Astrocyte of the cerebellum (primary cell): ENCODE measurements at regions not wholly inside any gene's neighbourhood (a gene's known extent, or its start where the extent isn't known, plus 50 kb on each side); places are given as distances from the start of the nearest gene placed in this dataset.

Source experiments
- DNase-seq: peaks from one replicate; pipeline ENCODE4 v3.0.0-alpha.2; 2011; ENCODE audit warnings: low read depth
- H3K4me3 ChIP-seq: 2 replicates; pipeline ENCODE4 v1.5.1; 2011; ENCODE audit warnings: mild to moderate bottlenecking, low read depth, low read length, moderate library complexity
- CTCF ChIP-seq: IDR thresholded peaks from 2 replicates; pipeline ENCODE4 v1.5.1; 2012; ENCODE audit warnings: low read length, low read depth, moderate library complexity, mild to moderate bottlenecking; ENCODE audit errors: missing control alignments
- in situ Hi-C: cut with HindIII; loops from 2 replicates; pipeline ENCODE4 v1.10.0; 2017; ENCODE audit warnings: low sequenced_read_pairs

- in situ Hi-C loops = no loop called here
- no peak overlapping the region for H3K4me3 ChIP-seq
- no peak for TF ChIP-seq CTCF
- no peak for DNase-seq
Observed at GRCh38 chr4:74535512-74535911, 90.6 kb downstream of the AREG start.

GRCh38 chr4:74536557-74536956, 91.6 kb downstream of the AREG start:
- H3K4me3 ChIP-seq = no peak overlapping the region
- in situ Hi-C loops = no loop called here
- DNase-seq = no peak
- TF ChIP-seq CTCF = no peak

GRCh38 chr4:74537459-74537858, 92.5 kb downstream of the AREG start:
- no peak overlapping the region for H3K4me3 ChIP-seq
- TF ChIP-seq CTCF = no peak
- in situ Hi-C loops = no loop called here
- no peak for DNase-seq

- H3K4me3 ChIP-seq = no peak overlapping the region
- TF ChIP-seq CTCF = no peak
- in situ Hi-C loops = no loop called here
- DNase-seq = no peak
Observed at GRCh38 chr4:74539044-74539790, 94.3 kb downstream of the AREG start.

- DNase-seq = peak; percentile 80
- no peak for TF ChIP-seq CTCF
- in situ Hi-C loops = no loop called here
- H3K4me3 ChIP-seq = no peak overlapping the region
Observed at GRCh38 chr4:74540193-74540592, 95.3 kb downstream of the AREG start.

- in situ Hi-C loops = no loop called here
- no peak for TF ChIP-seq CTCF
- no peak overlapping the region for H3K4me3 ChIP-seq
- DNase-seq = no peak
Observed at GRCh38 chr4:74541667-74542066, 96.7 kb downstream of the AREG start.
